ENCODE measurements at regions not wholly inside any gene's neighbourhood (a gene's known extent, or its start where the extent isn't known, plus 50 kb on each side); places are given as distances from the start of the nearest gene placed in this dataset.

- H3K36me3 ChIP-seq (ENCODE audit: control insufficient read depth, insufficient read depth, low read length), result peaks cover 9% of the 10 kb centered on the region
- WGBS (ENCODE audit: insufficient coverage), result 88% methylated on average over 1 of the region's 4 CpGs
- no peak overlapping the region for H3K4me3 ChIP-seq (ENCODE audit: low read depth, low read length)
- peaks cover 7% of the 10 kb centered on the region for H3K9me3 ChIP-seq (ENCODE audit: control insufficient read depth, insufficient read depth, low read length)
- DNase-seq (ENCODE audit: low read depth in 4 of 6, low spot score in 6 of 6), result no peak
- no peak overlapping the region for H3K27ac ChIP-seq (ENCODE audit: low read depth, low read length)
- no peaks in the 10 kb centered on the region for H3K27me3 ChIP-seq (ENCODE audit: control insufficient read depth, insufficient read depth, low read length)
- H3K4me1 ChIP-seq (ENCODE audit: control insufficient read depth, insufficient read depth, low read length), result no peaks in the 10 kb centered on the region
These were observed 172.0 kb downstream of the AASDH start for GRCh38 chr4:56215141-56215783.

DNA sequence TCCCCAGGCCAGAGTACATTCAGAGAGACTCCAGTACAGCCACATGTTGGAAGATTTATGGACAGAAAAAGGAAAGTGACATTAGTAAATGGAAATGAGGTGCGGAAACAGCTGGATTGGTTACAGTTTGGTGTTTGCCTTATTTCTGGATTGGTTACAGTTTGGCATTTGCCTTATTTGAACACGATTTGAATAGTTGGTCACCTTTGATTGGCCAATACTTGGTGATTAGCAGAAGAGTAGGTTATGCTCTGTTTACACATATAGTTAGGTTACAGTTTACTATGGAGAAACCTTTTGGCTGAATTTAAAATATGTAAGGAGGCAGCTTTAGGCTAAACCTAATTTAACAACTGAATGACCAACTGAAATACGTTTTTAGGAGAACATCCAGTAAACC, 173.7 kb downstream of the AASDH start:
- 94% methylated on average over 2 of the region's 3 CpGs for WGBS (ENCODE audit: insufficient coverage)
- H3K4me1 ChIP-seq (ENCODE audit: control insufficient read depth, insufficient read depth, low read length), result no peaks in the 10 kb centered on the region
- peaks cover 9% of the 10 kb centered on the region for H3K36me3 ChIP-seq (ENCODE audit: control insufficient read depth, insufficient read depth, low read length)
- H3K27me3 ChIP-seq (ENCODE audit: control insufficient read depth, insufficient read depth, low read length), result no peaks in the 10 kb centered on the region
- H3K9me3 ChIP-seq (ENCODE audit: control insufficient read depth, insufficient read depth, low read length), result peaks cover 7% of the 10 kb centered on the region
- no peak overlapping the region for H3K27ac ChIP-seq (ENCODE audit: low read depth, low read length)
- H3K4me3 ChIP-seq (ENCODE audit: low read depth, low read length), result no peak overlapping the region
- no peak for DNase-seq (ENCODE audit: low read depth in 4 of 6, low spot score in 6 of 6)

GRCh38 chr4:56212774-56213173, 174.5 kb downstream of the AASDH start:
- Histone ChIP-seq H3K27me3 (ENCODE audit: control insufficient read depth, insufficient read depth, low read length) (no peaks in the 10 kb centered on the region), H3K9me3 (ENCODE audit: control insufficient read depth, insufficient read depth, low read length) (peaks cover 7% of the 10 kb centered on the region), H3K27ac (ENCODE audit: low read depth, low read length) (no peak overlapping the region), H3K36me3 (ENCODE audit: control insufficient read depth, insufficient read depth, low read length) (peaks cover 9% of the 10 kb centered on the region), H3K4me3 (ENCODE audit: low read depth, low read length) (no peak overlapping the region), H3K4me1 (ENCODE audit: control insufficient read depth, insufficient read depth, low read length) (no peaks in the 10 kb centered on the region)
- DNase-seq (ENCODE audit: low read depth in 4 of 6, low spot score in 6 of 6), result no peak
- 92% methylated on average over 1 of the region's 2 CpGs for WGBS (ENCODE audit: insufficient coverage)

GRCh38 chr4:56211202-56211601, 176.1 kb downstream of the AASDH start:
- no peak for DNase-seq (ENCODE audit: low read depth in 4 of 6, low spot score in 6 of 6)
- WGBS (ENCODE audit: insufficient coverage), result 100% methylated on average over 3 of the region's 3 CpGs
- H3K27me3 ChIP-seq (ENCODE audit: control insufficient read depth, insufficient read depth, low read length), result no peaks in the 10 kb centered on the region
- H3K4me1 ChIP-seq (ENCODE audit: control insufficient read depth, insufficient read depth, low read length), result no peaks in the 10 kb centered on the region
- H3K9me3 ChIP-seq (ENCODE audit: control insufficient read depth, insufficient read depth, low read length), result peaks cover 7% of the 10 kb centered on the region
- no peak overlapping the region for H3K4me3 ChIP-seq (ENCODE audit: low read depth, low read length)
- no peak overlapping the region for H3K27ac ChIP-seq (ENCODE audit: low read depth, low read length)
- H3K36me3 ChIP-seq (ENCODE audit: control insufficient read depth, insufficient read depth, low read length), result peaks cover 9% of the 10 kb centered on the region

- WGBS (ENCODE audit: insufficient coverage), result no CpG with 5 or more reads among the region's 1 CpG
- DNase-seq (ENCODE audit: low read depth in 4 of 6, low spot score in 6 of 6), result no peak
- H3K9me3 ChIP-seq (ENCODE audit: control insufficient read depth, insufficient read depth, low read length), result peaks cover 7% of the 10 kb centered on the region
- no peak overlapping the region for H3K27ac ChIP-seq (ENCODE audit: low read depth, low read length)
- H3K36me3 ChIP-seq (ENCODE audit: control insufficient read depth, insufficient read depth, low read length), result peaks cover 9% of the 10 kb centered on the region
- no peaks in the 10 kb centered on the region for H3K27me3 ChIP-seq (ENCODE audit: control insufficient read depth, insufficient read depth, low read length)
- no peak overlapping the region for H3K4me3 ChIP-seq (ENCODE audit: low read depth, low read length)
- H3K4me1 ChIP-seq (ENCODE audit: control insufficient read depth, insufficient read depth, low read length), result no peaks in the 10 kb centered on the region
These were observed 176.9 kb downstream of the AASDH start for GRCh38 chr4:56210397-56210796.

DNA sequence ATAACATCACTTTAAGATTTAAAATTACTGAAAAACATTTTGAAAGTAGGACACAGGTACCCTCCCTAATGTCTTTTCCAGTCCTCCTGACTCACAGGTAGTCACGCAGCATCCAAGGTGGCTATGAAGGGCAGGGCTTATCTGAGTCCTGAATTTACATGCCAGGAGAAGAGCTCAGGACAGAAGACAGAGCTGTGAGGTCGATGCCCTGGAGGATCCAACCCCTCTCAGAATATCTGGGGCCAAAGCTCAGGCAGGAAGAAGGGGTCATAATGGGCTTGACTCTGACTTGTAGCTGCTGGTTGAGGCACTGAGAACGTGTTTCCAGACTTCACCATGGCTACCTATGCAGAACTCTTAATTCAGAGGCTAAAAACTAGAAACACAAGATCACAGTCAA, 177.5 kb downstream of the AASDH start:
- H3K27ac ChIP-seq (ENCODE audit: low read depth, low read length), result no peak overlapping the region
- H3K9me3 ChIP-seq (ENCODE audit: control insufficient read depth, insufficient read depth, low read length), result peaks cover 7% of the 10 kb centered on the region
- no peak for DNase-seq (ENCODE audit: low read depth in 4 of 6, low spot score in 6 of 6)
- no peaks in the 10 kb centered on the region for H3K27me3 ChIP-seq (ENCODE audit: control insufficient read depth, insufficient read depth, low read length)
- 89% methylated on average over 2 of the region's 3 CpGs for WGBS (ENCODE audit: insufficient coverage)
- H3K4me3 ChIP-seq (ENCODE audit: low read depth, low read length), result no peak overlapping the region
- no peaks in the 10 kb centered on the region for H3K4me1 ChIP-seq (ENCODE audit: control insufficient read depth, insufficient read depth, low read length)
- H3K36me3 ChIP-seq (ENCODE audit: control insufficient read depth, insufficient read depth, low read length), result peaks cover 9% of the 10 kb centered on the region

- Histone ChIP-seq H3K36me3 (ENCODE audit: control insufficient read depth, insufficient read depth, low read length) (peaks cover 4% of the 10 kb centered on the region), H3K27me3 (ENCODE audit: control insufficient read depth, insufficient read depth, low read length) (no peaks in the 10 kb centered on the region), H3K27ac (ENCODE audit: low read depth, low read length) (no peak overlapping the region), H3K4me3 (ENCODE audit: low read depth, low read length) (no peak overlapping the region), H3K4me1 (ENCODE audit: control insufficient read depth, insufficient read depth, low read length) (no peaks in the 10 kb centered on the region), H3K9me3 (ENCODE audit: control insufficient read depth, insufficient read depth, low read length) (peaks cover 7% of the 10 kb centered on the region)
- WGBS (ENCODE audit: insufficient coverage), result no CpG with 5 or more reads among the region's 1 CpG
- no peak for DNase-seq (ENCODE audit: low read depth in 4 of 6, low spot score in 6 of 6)
These were observed 179.2 kb downstream of the AASDH start for GRCh38 chr4:56208103-56208502.

- Histone ChIP-seq H3K4me3 (ENCODE audit: low read depth, low read length) (no peak overlapping the region), H3K27ac (ENCODE audit: low read depth, low read length) (no peak overlapping the region), H3K9me3 (ENCODE audit: control insufficient read depth, insufficient read depth, low read length) (peaks cover 4% of the 10 kb centered on the region), H3K36me3 (ENCODE audit: control insufficient read depth, insufficient read depth, low read length) (peaks cover 2% of the 10 kb centered on the region), H3K4me1 (ENCODE audit: control insufficient read depth, insufficient read depth, low read length) (no peaks in the 10 kb centered on the region), H3K27me3 (ENCODE audit: control insufficient read depth, insufficient read depth, low read length) (no peaks in the 10 kb centered on the region)
- WGBS (ENCODE audit: insufficient coverage), result 71% methylated on average over 1 of the region's 4 CpGs
- DNase-seq (ENCODE audit: low read depth in 4 of 6, low spot score in 6 of 6), result no peak
These were observed 181.0 kb downstream of the AASDH start for GRCh38 chr4:56206258-56206657.

DNA sequence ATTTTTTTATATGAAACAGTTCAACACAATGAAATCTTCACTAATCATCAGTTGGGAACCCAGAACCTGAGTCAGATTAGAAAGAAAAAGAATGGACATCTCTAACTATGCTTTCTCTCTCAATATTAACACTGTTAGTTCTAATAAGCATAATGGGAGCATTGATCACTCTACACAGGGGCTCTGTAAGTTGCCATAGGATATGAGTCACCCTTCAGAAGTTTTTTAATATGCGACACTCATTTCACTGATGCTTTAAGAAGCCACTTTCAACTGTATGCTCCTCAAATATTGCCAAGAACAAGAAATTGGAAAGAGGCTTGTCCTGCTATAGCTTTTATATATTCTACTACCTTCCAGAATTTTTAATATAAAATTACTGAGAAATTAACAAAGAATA, 187.0 kb downstream of the AASDH start:
- no CpG with 5 or more reads among the region's 1 CpG for WGBS (ENCODE audit: insufficient coverage)
- H3K36me3 ChIP-seq (ENCODE audit: control insufficient read depth, insufficient read depth, low read length), result no peaks in the 10 kb centered on the region
- H3K27me3 ChIP-seq (ENCODE audit: control insufficient read depth, insufficient read depth, low read length), result no peaks in the 10 kb centered on the region
- H3K4me3 ChIP-seq (ENCODE audit: low read depth, low read length), result no peak overlapping the region
- DNase-seq (ENCODE audit: low read depth in 4 of 6, low spot score in 6 of 6), result no peak
- no peak overlapping the region for H3K27ac ChIP-seq (ENCODE audit: low read depth, low read length)
- H3K4me1 ChIP-seq (ENCODE audit: control insufficient read depth, insufficient read depth, low read length), result no peaks in the 10 kb centered on the region
- H3K9me3 ChIP-seq (ENCODE audit: control insufficient read depth, insufficient read depth, low read length), result no peaks in the 10 kb centered on the region

DNA sequence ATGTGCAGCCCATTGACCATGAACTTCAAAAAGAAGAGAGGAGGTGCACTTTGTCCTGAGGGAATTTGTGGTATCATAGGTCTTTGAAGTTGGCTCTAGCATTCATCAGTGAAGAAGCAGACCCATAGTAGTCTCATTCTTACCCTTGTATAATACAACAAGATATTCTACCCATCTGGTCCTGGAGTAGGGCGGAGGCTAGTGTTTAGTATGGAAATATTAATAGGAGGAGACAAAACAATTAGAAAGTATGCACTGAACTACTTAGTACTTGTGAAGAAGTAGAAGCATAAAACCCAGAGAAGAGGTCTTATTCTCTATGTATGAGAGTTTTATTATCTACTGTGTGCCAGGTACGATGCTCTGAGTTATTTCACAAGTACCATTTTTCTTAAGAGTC, 189.0 kb downstream of the AASDH start:
- no peaks in the 10 kb centered on the region for H3K27me3 ChIP-seq (ENCODE audit: control insufficient read depth, insufficient read depth, low read length)
- H3K27ac ChIP-seq (ENCODE audit: low read depth, low read length), result no peak overlapping the region
- H3K9me3 ChIP-seq (ENCODE audit: control insufficient read depth, insufficient read depth, low read length), result no peaks in the 10 kb centered on the region
- H3K36me3 ChIP-seq (ENCODE audit: control insufficient read depth, insufficient read depth, low read length), result no peaks in the 10 kb centered on the region
- no CpG with 5 or more reads among the region's 2 CpGs for WGBS (ENCODE audit: insufficient coverage)
- no peak overlapping the region for H3K4me3 ChIP-seq (ENCODE audit: low read depth, low read length)
- H3K4me1 ChIP-seq (ENCODE audit: control insufficient read depth, insufficient read depth, low read length), result no peaks in the 10 kb centered on the region
- DNase-seq (ENCODE audit: low read depth in 4 of 6, low spot score in 6 of 6), result no peak

Measured in spinal cord (tissue), 9 donors.